H1 (cell line): ENCODE measurements at regions not wholly inside any gene's neighbourhood (a gene's known extent, or its start where the extent isn't known, plus 50 kb on each side); places are given as distances from the start of the nearest gene placed in this dataset.

Experiments
- CTBP2 ChIP-seq: IDR thresholded peaks from 2 replicates; pipeline ENCODE4 v1.7.0; 2011; ENCODE audit warnings: borderline replicate concordance, mild to moderate bottlenecking, moderate library complexity, mixed read lengths, low read length; ENCODE audit not compliant: insufficient read depth, insufficient read length
- SIN3A ChIP-seq, 2 experiments: IDR thresholded peaks in 1 of 2; conservative IDR thresholded peaks in 1 of 2; 2 replicates each; pipeline ENCODE4 v1.6.1; 2011 to 2012; ENCODE audit warnings: low read length in 2 of 2, improper control_type of control experiment in 1 of 2, low read depth in 1 of 2, mild to moderate bottlenecking in 1 of 2

- no peak for TF ChIP-seq CTBP2
- no peak for TF ChIP-seq SIN3A (conservative IDR thresholded peaks at IDR 0.05 in 1 of 2, IDR thresholded peaks at IDR 0.05 in 1 of 2; ENCODE audit: low read depth in 1 of 2, low read length in 2 of 2)
These were observed 128.9 kb downstream of the CCT6B start (continued) for GRCh38 chr17:34832376-34832775.
